IPS-15b (cell line): ENCODE measurements at regions not wholly inside any gene's neighbourhood (a gene's known extent, or its start where the extent isn't known, plus 50 kb on each side); places are given as distances from the start of the nearest gene placed in this dataset.
A peak's percentile ranks its signal among the peaks of the same experiment; 100 is the strongest.
"Not testable (repeated sequence)": the region's sequence is repeated elsewhere in the genome, so short reads cannot be mapped to it uniquely, and the experiment has no call there.

Source experiments
- H3K27me3 ChIP-seq: one replicate; pipeline ENCODE4 v1.6.1; 2013; ENCODE audit warnings: low read length; ENCODE audit not compliant: control insufficient read depth, insufficient read depth
- H3K36me3 ChIP-seq: one replicate; pipeline ENCODE4 v1.6.1; 2013; ENCODE audit warnings: low read length; ENCODE audit not compliant: control insufficient read depth, insufficient read depth
- H3K4me1 ChIP-seq: one replicate; pipeline ENCODE4 v1.6.1; 2013; ENCODE audit warnings: mild to moderate bottlenecking, low read length; ENCODE audit not compliant: control insufficient read depth, insufficient read depth
- H3K4me3 ChIP-seq: one replicate; pipeline ENCODE4 v1.5.1; 2013; ENCODE audit warnings: low read depth, low read length
- H3K9ac ChIP-seq: one replicate; pipeline ENCODE4 v1.6.1; 2013; ENCODE audit warnings: low read depth, mild to moderate bottlenecking, low read length
- H3K9me3 ChIP-seq: one replicate; pipeline ENCODE4 v1.6.1; 2013; ENCODE audit warnings: mild to moderate bottlenecking, low read length; ENCODE audit not compliant: control insufficient read depth, insufficient read depth

GRCh38 chr6:51166914-51167313 lies 348.2 kb downstream of the TFAP2B start:
- Histone ChIP-seq H3K4me3 (no peak overlapping the region), H3K4me1 (no peaks in the 10 kb centered on the region), H3K9ac (no peak overlapping the region), H3K27me3 (no peaks in the 10 kb centered on the region), H3K36me3 (no peaks in the 10 kb centered on the region), H3K9me3 (no peaks in the 10 kb centered on the region)

- Histone ChIP-seq H3K9me3 (no peaks in the 10 kb centered on the region), H3K27me3 (no peaks in the 10 kb centered on the region), H3K36me3 (no peaks in the 10 kb centered on the region), H3K4me1 (no peaks in the 10 kb centered on the region), H3K4me3 (no peak overlapping the region), H3K9ac (no peak overlapping the region)
Measured at GRCh38 chr6:51167468-51167867, 348.8 kb downstream of the TFAP2B start.

DNA sequence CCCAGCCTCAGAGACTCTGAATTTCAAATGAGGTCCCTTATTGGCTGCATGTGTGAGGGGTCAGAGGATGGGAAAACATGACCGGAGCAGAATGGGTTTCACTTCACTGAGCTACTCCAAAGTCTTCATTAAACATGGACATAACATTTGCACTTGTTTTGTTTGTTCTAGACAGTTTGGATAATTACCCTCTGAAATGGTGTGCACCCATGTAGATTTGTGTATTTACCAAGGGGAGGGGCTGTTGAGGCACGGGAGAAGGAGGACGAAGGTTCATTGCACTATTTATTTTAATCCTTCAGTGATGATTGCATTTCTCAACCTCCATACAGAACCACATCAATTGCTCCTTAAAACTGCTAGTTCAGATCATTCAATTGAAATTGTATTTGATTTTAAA lies 364.2 kb downstream of the TFAP2B start:
- no peaks in the 10 kb centered on the region for H3K4me1 ChIP-seq
- no peaks in the 10 kb centered on the region for H3K27me3 ChIP-seq
- H3K9ac ChIP-seq = no peak overlapping the region

GRCh38 chr6:51184046-51184445 lies 365.4 kb downstream of the TFAP2B start:
- H3K4me1 ChIP-seq = no peaks in the 10 kb centered on the region
- no peaks in the 10 kb centered on the region for H3K27me3 ChIP-seq
- no peak overlapping the region for H3K4me3 ChIP-seq
- H3K9ac ChIP-seq = no peak overlapping the region
- no peaks in the 10 kb centered on the region for H3K36me3 ChIP-seq
- no peaks in the 10 kb centered on the region for H3K9me3 ChIP-seq

More for the DNA sequence above, 364.2 kb downstream of the TFAP2B start:
- no peaks in the 10 kb centered on the region for H3K36me3 ChIP-seq
- no peaks in the 10 kb centered on the region for H3K9me3 ChIP-seq
- no peak overlapping the region for H3K4me3 ChIP-seq

- H3K27me3 ChIP-seq, H3K9ac ChIP-seq, H3K9me3 ChIP-seq, H3K4me1 ChIP-seq, H3K36me3 ChIP-seq, H3K4me3 ChIP-seq: not testable (repeated sequence)
Measured at GRCh38 chr6:51193163-51193562, 374.5 kb downstream of the TFAP2B start.

DNA sequence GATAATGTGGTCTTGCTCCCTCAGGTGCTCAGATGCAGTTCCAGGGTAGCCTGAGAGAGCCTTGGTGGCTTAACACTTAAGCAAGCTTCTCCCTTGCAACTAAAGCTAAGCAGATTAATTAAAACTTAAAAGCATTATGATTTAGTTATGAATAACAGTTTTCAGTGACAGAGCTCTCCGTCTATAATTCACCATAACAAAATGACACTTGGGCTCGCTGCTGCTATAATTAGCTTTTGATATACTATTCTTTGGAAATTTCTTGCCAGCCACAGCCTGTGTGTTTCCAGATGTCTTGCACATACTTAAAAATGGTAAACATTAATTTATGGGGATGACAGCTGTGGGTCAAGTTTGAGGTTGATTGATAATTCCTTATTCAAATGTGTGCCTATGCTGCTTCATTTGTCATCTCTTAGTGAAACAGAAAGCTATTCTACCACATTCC lies 380.5 kb downstream of the TFAP2B start:
- no peak overlapping the region for H3K9ac ChIP-seq
- no peaks in the 10 kb centered on the region for H3K27me3 ChIP-seq
- H3K4me1 ChIP-seq = no peaks in the 10 kb centered on the region
- no peak overlapping the region for H3K4me3 ChIP-seq
- H3K36me3 ChIP-seq = no peaks in the 10 kb centered on the region
- H3K9me3 ChIP-seq = no peaks in the 10 kb centered on the region

GRCh38 chr6:51199733-51200260 lies 381.1 kb downstream of the TFAP2B start:
- Histone ChIP-seq H3K4me3 (no peak overlapping the region), H3K4me1 (no peaks in the 10 kb centered on the region), H3K36me3 (no peaks in the 10 kb centered on the region), H3K9me3 (no peaks in the 10 kb centered on the region), H3K27me3 (no peaks in the 10 kb centered on the region), H3K9ac (no peak overlapping the region)

GRCh38 chr6:51200676-51201075 lies 382.0 kb downstream of the TFAP2B start:
- Histone ChIP-seq H3K27me3 (no peaks in the 10 kb centered on the region), H3K36me3 (no peaks in the 10 kb centered on the region), H3K9ac (no peak overlapping the region), H3K4me1 (no peaks in the 10 kb centered on the region), H3K9me3 (no peaks in the 10 kb centered on the region), H3K4me3 (no peak overlapping the region)

- H3K4me1 ChIP-seq, H3K9me3 ChIP-seq, H3K4me3 ChIP-seq, H3K9ac ChIP-seq, H3K36me3 ChIP-seq, H3K27me3 ChIP-seq: not testable (repeated sequence)
Measured at GRCh38 chr6:51202653-51203052, 384.0 kb downstream of the TFAP2B start.

GRCh38 chr6:51203504-51203903 lies 384.8 kb downstream of the TFAP2B start:
- Histone ChIP-seq H3K4me3 (no peak overlapping the region), H3K27me3 (no peaks in the 10 kb centered on the region), H3K9ac (no peak overlapping the region), H3K4me1 (no peaks in the 10 kb centered on the region), H3K9me3 (no peaks in the 10 kb centered on the region), H3K36me3 (no peaks in the 10 kb centered on the region)

GRCh38 chr6:51206686-51207085 lies 388.0 kb downstream of the TFAP2B start:
- not testable (repeated sequence) for H3K36me3 ChIP-seq, H3K4me3 ChIP-seq, H3K9ac ChIP-seq, H3K27me3 ChIP-seq, H3K4me1 ChIP-seq, H3K9me3 ChIP-seq

DNA sequence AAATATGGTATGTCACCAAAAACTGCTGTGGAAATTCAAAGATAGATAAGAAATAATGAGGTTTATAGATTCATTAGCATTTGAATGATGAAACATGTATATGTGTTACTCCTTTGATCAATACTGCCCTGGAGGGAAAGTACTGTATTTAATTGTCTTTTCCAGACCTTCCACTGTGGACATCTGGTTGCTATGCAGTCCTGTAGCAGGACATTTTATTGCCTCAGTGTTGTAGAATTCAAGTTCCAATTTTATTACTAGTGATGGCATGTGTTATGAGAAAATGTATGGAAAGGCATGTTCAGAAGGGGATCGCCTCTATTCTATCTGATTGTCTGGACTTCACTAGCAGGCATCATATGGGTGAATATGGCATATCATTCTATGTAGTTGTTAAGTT lies 391.0 kb downstream of the TFAP2B start:
- peaks cover 7% of the 10 kb centered on the region for H3K27me3 ChIP-seq
- H3K4me3 ChIP-seq = no peak overlapping the region
- H3K9me3 ChIP-seq = no peaks in the 10 kb centered on the region
- H3K4me1 ChIP-seq = peaks cover 8% of the 10 kb centered on the region
- no peak overlapping the region for H3K9ac ChIP-seq
- H3K36me3 ChIP-seq = no peaks in the 10 kb centered on the region

- peaks cover 21% of the 10 kb centered on the region for H3K27me3 ChIP-seq
- H3K9ac ChIP-seq = no peak overlapping the region
- H3K4me3 ChIP-seq = peak overlapping the region; percentile 47
- H3K9me3 ChIP-seq = no peaks in the 10 kb centered on the region
- H3K4me1 ChIP-seq = peaks cover 10% of the 10 kb centered on the region
- no peaks in the 10 kb centered on the region for H3K36me3 ChIP-seq
Measured at GRCh38 chr6:51213811-51214210, 395.1 kb downstream of the TFAP2B start.
